Breast epithelium (tissue), 4 donors: ENCODE measurements at regions not wholly inside any gene's neighbourhood (a gene's known extent, or its start where the extent isn't known, plus 50 kb on each side); places are given as distances from the start of the nearest gene placed in this dataset.

ENCODE experiments used
- DNase-seq, 2 donors: peaks; one replicate each; pipeline ENCODE4 v3.0.0-alpha.2; 2019; ENCODE audit warnings: low spot score in 2 of 2
- H3K27ac ChIP-seq, 2 donors: fragments of 200-600 bp; sonication (generic) in 1 of 2; one replicate each; pipeline ENCODE4 v1.5.1; 2016 to 2019; ENCODE audit warnings: mild to moderate bottlenecking in 1 of 2
- H3K27me3 ChIP-seq, 2 donors: fragments of 200-600 bp; sonication (generic) in 1 of 2; one replicate each; pipeline versions ENCODE4 v1.5.1 to v1.6.0; 2017 to 2019; ENCODE audit warnings: control low read depth in 1 of 2, mild to moderate bottlenecking in 1 of 2
- H3K36me3 ChIP-seq: fragments of 200-600 bp; one replicate; pipeline ENCODE4 v1.5.1; 2019
- H3K4me1 ChIP-seq, 2 donors: fragments of 200-600 bp; sonication (generic); one replicate each; pipeline ENCODE4 v1.5.1; 2016 to 2019; ENCODE audit warnings: control low read depth in 1 of 2
- H3K4me3 ChIP-seq, 3 donors: fragments of 200-600 bp; sonication (generic); 1 replicate in 2 of 3; 2 replicates in 1 of 3; pipeline ENCODE4 v1.5.1; 2016 to 2019; ENCODE audit warnings: mild to moderate bottlenecking in 3 of 3, moderate library complexity in 2 of 3
- H3K9me3 ChIP-seq, 2 donors: fragments of 200-600 bp; sonication (generic) in 1 of 2; one replicate each; pipeline ENCODE4 v1.5.1; 2016 to 2019; ENCODE audit warnings: control low read depth in 1 of 2
- POLR2A ChIP-seq: fragments of 450-650 bp; IDR thresholded peaks from one replicate; pipeline ENCODE4 v1.6.1; 2016; ENCODE audit warnings: antibody characterized with exemption, mild to moderate bottlenecking, moderate library complexity
- POLR2AphosphoS5 ChIP-seq, 3 donors: sonication (generic); formaldehyde crosslinking; IDR thresholded peaks; one replicate each; pipeline ENCODE4 v1.6.1; 2017; ENCODE audit warnings: antibody characterized with exemption in 3 of 3
- intact Hi-C: fragments of 100-400 bp; cut with DNase I; formaldehyde crosslinking; loops from one replicate; pipeline ENCODE4 v1.15.1; 2023; ENCODE audit warnings: low total_unique reads
- TF ChIP-seq, protein P1 (sequence below), 3 donors: fragments of 450-650 bp; IDR thresholded peaks; one replicate each; pipeline ENCODE4 v1.5.1; 2016 to 2017; ENCODE audit warnings: antibody characterized with exemption in 3 of 3, mild to moderate bottlenecking in 3 of 3, moderate library complexity in 3 of 3

DNA sequence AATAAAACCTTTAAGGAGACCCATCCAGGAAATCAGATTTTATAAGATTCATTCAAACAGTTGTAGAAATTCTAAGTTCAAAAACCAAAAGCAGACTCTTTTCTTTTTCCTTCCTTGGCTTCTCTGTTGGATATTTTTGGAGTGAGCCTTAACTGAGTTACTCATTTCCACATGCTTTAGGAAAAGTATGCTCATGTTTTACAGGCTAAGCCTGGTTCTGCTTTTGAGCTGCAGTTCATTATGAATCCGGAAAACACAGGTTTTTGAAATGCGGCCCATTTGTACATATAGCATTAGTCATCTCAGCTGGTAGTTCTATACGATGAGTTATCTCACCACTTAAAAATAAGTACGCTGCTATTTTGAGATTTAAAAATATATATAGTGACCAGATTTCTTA, 156.6 kb upstream of the DMRT1 start:
- Histone ChIP-seq H3K27ac (peak overlapping the region; percentile 77 to 83), H3K4me3 (no peak overlapping the region), H3K9me3 (no peaks in the 10 kb centered on the region), H3K27me3 (no peaks in the 10 kb centered on the region), H3K36me3 (no peaks in the 10 kb centered on the region), H3K4me1 (peaks cover 0 to 3% of the 10 kb centered on the region in 2 donors)
- no peak for DNase-seq
- intact Hi-C loops: no loop called here
- TF ChIP-seq, protein P1, sequence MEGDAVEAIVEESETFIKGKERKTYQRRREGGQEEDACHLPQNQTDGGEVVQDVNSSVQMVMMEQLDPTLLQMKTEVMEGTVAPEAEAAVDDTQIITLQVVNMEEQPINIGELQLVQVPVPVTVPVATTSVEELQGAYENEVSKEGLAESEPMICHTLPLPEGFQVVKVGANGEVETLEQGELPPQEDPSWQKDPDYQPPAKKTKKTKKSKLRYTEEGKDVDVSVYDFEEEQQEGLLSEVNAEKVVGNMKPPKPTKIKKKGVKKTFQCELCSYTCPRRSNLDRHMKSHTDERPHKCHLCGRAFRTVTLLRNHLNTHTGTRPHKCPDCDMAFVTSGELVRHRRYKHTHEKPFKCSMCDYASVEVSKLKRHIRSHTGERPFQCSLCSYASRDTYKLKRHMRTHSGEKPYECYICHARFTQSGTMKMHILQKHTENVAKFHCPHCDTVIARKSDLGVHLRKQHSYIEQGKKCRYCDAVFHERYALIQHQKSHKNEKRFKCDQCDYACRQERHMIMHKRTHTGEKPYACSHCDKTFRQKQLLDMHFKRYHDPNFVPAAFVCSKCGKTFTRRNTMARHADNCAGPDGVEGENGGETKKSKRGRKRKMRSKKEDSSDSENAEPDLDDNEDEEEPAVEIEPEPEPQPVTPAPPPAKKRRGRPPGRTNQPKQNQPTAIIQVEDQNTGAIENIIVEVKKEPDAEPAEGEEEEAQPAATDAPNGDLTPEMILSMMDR (IDR thresholded peaks at IDR 0.05): no peak
- no peak for TF ChIP-seq POLR2AphosphoS5 (IDR thresholded peaks at IDR 0.05)
- no peak for TF ChIP-seq POLR2A

DNA sequence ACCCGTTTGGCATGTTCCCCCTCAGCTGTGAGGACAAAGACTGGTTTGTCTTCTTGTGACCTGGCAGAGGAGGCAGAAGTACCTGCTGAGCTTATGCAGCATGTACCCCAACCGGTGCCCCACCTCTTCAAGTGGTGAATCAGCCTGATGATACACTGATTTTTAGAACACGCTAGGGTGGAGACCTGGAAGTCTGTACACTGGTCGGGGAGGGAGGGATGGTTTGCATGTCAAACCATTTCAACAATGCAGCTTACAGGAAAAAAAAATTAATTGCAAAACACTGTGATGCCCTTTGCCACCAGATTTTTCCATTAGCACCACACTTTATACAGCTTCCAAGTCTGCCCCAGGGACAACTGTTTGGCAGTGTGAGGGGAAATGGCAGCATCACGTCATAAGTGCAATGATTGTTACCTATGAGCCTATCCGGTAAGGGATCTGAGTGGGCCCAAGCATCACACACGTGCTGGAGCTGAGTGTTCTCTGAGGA, 155.1 kb upstream of the DMRT1 start:
- Histone ChIP-seq H3K4me1 (peaks cover 0 to 3% of the 10 kb centered on the region in 2 donors), H3K9me3 (no peaks in the 10 kb centered on the region), H3K36me3 (no peaks in the 10 kb centered on the region), H3K4me3 (no peak overlapping the region), H3K27ac (peak overlapping the region; percentile 77 to 83), H3K27me3 (no peaks in the 10 kb centered on the region)
- TF ChIP-seq, protein P1 (IDR thresholded peaks at IDR 0.05): no peak
- TF ChIP-seq POLR2AphosphoS5 (IDR thresholded peaks at IDR 0.05): peak; percentile 60 to 69 (median 65)
- no peak for TF ChIP-seq POLR2A
- intact Hi-C loops: no loop called here
- peak in 1 of 2 donors; percentile 77 for DNase-seq

DNA sequence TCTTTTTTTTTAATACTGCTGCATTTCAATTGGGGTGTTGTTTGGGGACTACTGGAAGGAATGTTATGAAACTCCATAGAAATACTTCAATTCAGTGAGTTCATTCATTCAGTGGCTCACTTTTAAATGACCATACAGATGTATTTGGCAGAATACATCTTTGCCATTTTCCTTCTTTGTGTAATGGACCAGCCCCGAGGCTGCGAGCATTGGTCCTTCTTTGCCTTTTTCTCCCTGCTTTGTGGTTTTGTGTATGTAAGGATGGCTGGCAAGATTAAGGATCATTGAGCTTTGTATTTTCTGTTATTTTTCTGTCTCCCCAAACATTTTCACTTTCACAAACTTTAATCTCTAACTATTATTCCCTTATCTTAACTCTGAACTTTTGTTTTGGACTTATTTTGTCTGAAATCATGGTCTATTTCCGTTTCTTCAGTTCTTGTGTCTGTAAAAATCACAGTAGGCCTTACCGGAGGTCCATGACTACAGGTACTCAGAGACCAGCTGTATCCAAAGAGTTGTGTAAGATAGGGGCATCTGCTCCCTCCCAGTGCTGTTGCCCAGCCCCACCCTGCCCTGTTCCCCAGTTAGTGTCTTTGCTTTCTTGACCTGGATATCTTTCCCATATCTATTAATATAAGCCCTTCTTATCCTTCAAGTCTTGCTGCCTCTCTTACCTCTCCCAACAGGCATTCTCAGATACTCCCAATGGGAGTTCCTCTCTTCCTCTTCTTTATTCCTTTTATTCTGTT, 154.3 kb upstream of the DMRT1 start:
- Histone ChIP-seq H3K27me3 (no peaks in the 10 kb centered on the region), H3K9me3 (no peaks in the 10 kb centered on the region), H3K4me1 (peaks cover 4 to 7% of the 10 kb centered on the region in 2 donors), H3K4me3 (no peak overlapping the region), H3K27ac (peak overlapping the region; percentile 77 to 83), H3K36me3 (no peaks in the 10 kb centered on the region)
- DNase-seq: no peak
- intact Hi-C loops: no loop called here
- TF ChIP-seq, protein P1 (IDR thresholded peaks at IDR 0.05): no peak
- TF ChIP-seq POLR2A (no peak), POLR2AphosphoS5 (IDR thresholded peaks at IDR 0.05) (no peak)

DNA sequence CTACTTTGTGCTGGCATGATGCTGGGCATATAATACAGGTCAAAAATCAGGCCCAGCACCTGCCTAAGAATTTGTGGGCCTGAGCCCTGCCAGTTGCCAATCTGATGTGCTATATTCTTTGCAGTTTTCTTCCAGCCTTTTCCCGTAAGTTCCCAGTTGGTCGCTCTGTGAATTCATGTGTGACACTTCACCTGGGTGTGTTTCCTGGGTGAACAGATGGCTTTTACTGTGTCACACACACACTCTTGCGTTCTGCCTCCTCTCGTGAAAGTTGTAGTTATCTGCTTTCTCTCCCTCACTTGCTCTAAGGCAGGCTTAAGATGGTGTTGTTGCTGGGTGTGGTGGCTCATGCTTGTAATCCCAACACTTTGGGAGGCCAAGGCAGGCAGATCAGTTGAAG, 153.5 kb upstream of the DMRT1 start:
- peaks cover 4 to 10% of the 10 kb centered on the region in 2 donors for H3K4me1 ChIP-seq
- intact Hi-C loops: no loop called here
- no peaks in the 10 kb centered on the region for H3K9me3 ChIP-seq
- H3K27ac ChIP-seq: peak overlapping the region in 1 of 2 donors; percentile 83
- DNase-seq: no peak
- TF ChIP-seq POLR2A: no peak
- TF ChIP-seq POLR2AphosphoS5 (IDR thresholded peaks at IDR 0.05): no peak
- TF ChIP-seq, protein P1 (IDR thresholded peaks at IDR 0.05): no peak
- H3K27me3 ChIP-seq: no peaks in the 10 kb centered on the region
- H3K4me3 ChIP-seq: no peak overlapping the region
- no peaks in the 10 kb centered on the region for H3K36me3 ChIP-seq

DNA sequence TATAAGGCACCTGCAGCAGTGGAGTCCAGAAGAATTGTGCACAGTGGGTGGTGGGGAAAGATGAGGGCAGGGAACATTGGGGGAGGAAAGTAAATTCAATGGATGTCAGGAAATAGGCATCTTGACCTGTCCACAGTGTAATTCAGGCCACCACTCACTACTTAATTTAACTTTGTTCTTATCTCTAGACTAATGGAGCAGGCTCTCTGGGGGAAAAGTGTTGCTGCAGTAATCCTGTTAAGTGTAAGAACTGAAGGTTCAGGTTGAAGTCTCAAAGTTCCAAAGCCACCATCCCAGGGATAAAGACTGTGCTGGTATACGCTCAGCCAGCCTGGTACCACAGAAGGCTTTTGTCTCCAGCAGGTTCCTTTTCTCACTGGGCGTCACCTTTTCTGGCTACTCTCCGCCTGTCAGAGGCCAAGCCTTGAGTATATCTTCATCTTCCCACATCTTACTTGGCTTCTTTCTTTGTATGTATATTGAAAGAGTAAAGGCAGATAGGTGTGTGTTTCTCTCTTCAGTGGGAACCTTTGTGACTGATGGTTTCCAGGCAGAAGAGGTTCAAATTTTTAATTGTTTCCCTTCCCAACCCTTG, 150.9 kb upstream of the DMRT1 start:
- no peak for DNase-seq
- no peak overlapping the region for H3K4me3 ChIP-seq
- intact Hi-C loops: loop anchor here (10.0 kb wide), 1 partner anchor 64 kb away; no protein-coding TSS in a partner anchor

More for the DNA sequence above, 150.9 kb upstream of the DMRT1 start:
- no peaks in the 10 kb centered on the region for H3K9me3 ChIP-seq
- no peaks in the 10 kb centered on the region for H3K27me3 ChIP-seq
- peak overlapping the region in 1 of 2 donors; percentile 0 for H3K27ac ChIP-seq
- H3K36me3 ChIP-seq: no peaks in the 10 kb centered on the region
- peaks cover 8 to 15% of the 10 kb centered on the region in 2 donors for H3K4me1 ChIP-seq
- TF ChIP-seq, protein P1 (IDR thresholded peaks at IDR 0.05): no peak
- TF ChIP-seq POLR2AphosphoS5 (IDR thresholded peaks at IDR 0.05): no peak
- no peak for TF ChIP-seq POLR2A
